NT2/D1 (cell line): ENCODE measurements at regions not wholly inside any gene's neighbourhood (a gene's known extent, or its start where the extent isn't known, plus 50 kb on each side); places are given as distances from the start of the nearest gene placed in this dataset.

ENCODE experiments used
- SUZ12 ChIP-seq: IDR thresholded peaks from 2 replicates; pipeline ENCODE4 v1.6.1; 2011; ENCODE audit not compliant: insufficient read length, insufficient read depth; ENCODE audit errors: extremely low read depth
- YY1 ChIP-seq: IDR thresholded peaks from 2 replicates; pipeline ENCODE4 v1.6.1; 2011; ENCODE audit not compliant: insufficient read length, insufficient read depth
- ZNF274 ChIP-seq: IDR thresholded peaks from 2 replicates; pipeline ENCODE4 v1.6.1; 2011; ENCODE audit warnings: mild to moderate bottlenecking, low read depth, low read length

DNA sequence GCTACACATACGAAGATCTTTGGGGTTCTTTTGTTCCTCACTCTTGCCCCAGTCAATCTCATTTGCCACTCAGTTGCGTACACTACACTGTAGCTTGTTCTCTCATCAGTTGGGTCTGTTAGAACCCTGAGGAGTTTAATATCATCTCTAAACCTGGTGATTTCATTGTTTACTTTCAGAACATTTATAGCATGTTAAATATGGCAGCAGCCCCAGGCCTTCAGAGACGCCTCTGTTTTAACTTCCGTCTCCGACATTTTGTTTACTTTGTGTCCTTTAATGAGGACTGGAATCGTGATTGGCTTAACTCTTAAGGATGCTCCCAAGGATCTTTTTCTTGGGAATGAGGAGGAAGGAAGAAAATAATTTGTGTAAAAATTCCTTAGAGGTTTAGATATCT, 510.1 kb downstream of the NR2F1-AS1 start:
- TF ChIP-seq ZNF274 (no peak), YY1 (no peak), SUZ12 (no peak)
